GM21390 (cell line): ENCODE measurements at regions not wholly inside any gene's neighbourhood (a gene's known extent, or its start where the extent isn't known, plus 50 kb on each side); places are given as distances from the start of the nearest gene placed in this dataset.
A peak's percentile ranks its signal among the peaks of the same experiment; 100 is the strongest.

Source experiments
- ATAC-seq: cut with Tn5 transposase; IDR thresholded peaks from one replicate; pipeline ENCODE4 v1.9.1; 2021; ENCODE audit not compliant: unreplicated experiment

- ATAC-seq = no peak
Measured at GRCh38 chr18:51639541-51639940, 442.1 kb upstream of the MEX3C start.

- no peak for ATAC-seq
Measured at GRCh38 chr18:51643483-51643882, 446.0 kb upstream of the MEX3C start.

- ATAC-seq = no peak
Measured at GRCh38 chr18:51645607-51646006, 448.1 kb upstream of the MEX3C start.

- no peak for ATAC-seq
Measured at GRCh38 chr18:51647346-51647745, 449.9 kb upstream of the MEX3C start.

GRCh38 chr18:51647942-51648341 lies 450.5 kb upstream of the MEX3C start:
- no peak for ATAC-seq

GRCh38 chr18:51649796-51650195 lies 452.3 kb upstream of the MEX3C start:
- no peak for ATAC-seq

GRCh38 chr18:51651761-51652160 lies 454.3 kb upstream of the MEX3C start:
- no peak for ATAC-seq

GRCh38 chr18:51653507-51654213 lies 456.2 kb upstream of the MEX3C start:
- no peak for ATAC-seq

- ATAC-seq = peak; percentile 68
Measured at GRCh38 chr18:51654488-51655326, 457.2 kb upstream of the MEX3C start.

- peak; percentile 88 for ATAC-seq
Measured at GRCh38 chr18:51655327-51655698, 457.8 kb upstream of the MEX3C start.

- ATAC-seq = no peak
Measured at GRCh38 chr18:51656249-51656648, 458.8 kb upstream of the MEX3C start.

GRCh38 chr18:51658436-51658835 lies 461.0 kb upstream of the MEX3C start:
- no peak for ATAC-seq

GRCh38 chr18:51659781-51660180 lies 462.3 kb upstream of the MEX3C start:
- no peak for ATAC-seq

GRCh38 chr18:51660188-51660715 lies 462.8 kb upstream of the MEX3C start:
- ATAC-seq = no peak

- no peak for ATAC-seq
Measured at GRCh38 chr18:51664236-51664635, 466.8 kb upstream of the MEX3C start.

- no peak for ATAC-seq
Measured at GRCh38 chr18:51666763-51667191, 469.3 kb upstream of the MEX3C start.

GRCh38 chr18:51668101-51668500 lies 470.6 kb upstream of the MEX3C start:
- ATAC-seq = peak; percentile 75

- no peak for ATAC-seq
Measured at GRCh38 chr18:51668607-51669006, 471.1 kb upstream of the MEX3C start.

- ATAC-seq = no peak
Measured at GRCh38 chr18:51686590-51686989, 489.1 kb upstream of the MEX3C start.

- no peak for ATAC-seq
Measured at GRCh38 chr18:51687845-51688585, 490.5 kb upstream of the MEX3C start.

GRCh38 chr18:51692612-51693011 lies 495.1 kb upstream of the MEX3C start:
- ATAC-seq = no peak
